ENCODE measurements at regions not wholly inside any gene's neighbourhood (a gene's known extent, or its start where the extent isn't known, plus 50 kb on each side); places are given as distances from the start of the nearest gene placed in this dataset.

DNA sequence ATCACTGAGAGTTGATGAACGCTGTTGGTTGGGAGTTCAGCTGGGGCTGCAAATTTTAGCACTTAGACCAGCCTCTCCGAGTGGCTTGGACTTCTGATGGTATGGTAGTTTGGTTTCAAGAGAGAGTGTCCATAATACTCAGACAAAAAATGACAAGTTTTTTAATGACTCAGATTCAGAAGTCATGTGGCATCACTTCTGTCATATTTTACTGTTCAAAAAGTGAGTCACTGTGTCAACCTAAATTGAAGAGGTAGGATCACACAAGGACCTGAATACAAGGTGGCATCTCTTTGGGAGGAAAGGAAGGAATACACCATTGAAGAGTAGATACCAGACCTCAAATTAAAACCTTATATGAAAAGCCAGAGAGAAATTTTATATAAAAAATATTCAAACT, 99.1 kb upstream of the CHMP2B start:
- no peak for DNase-seq (ENCODE audit: low spot score)
- Mint-ChIP-seq H3K4me1 (ENCODE audit: low read depth) (no peaks in the 10 kb centered on the region), H3K4me3 (ENCODE audit: unreplicated experiment) (no peak overlapping the region), H3K27ac (ENCODE audit: unreplicated experiment) (no peak overlapping the region), H3K9me3 (ENCODE audit: low read depth) (peaks cover 3% of the 10 kb centered on the region), H3K27me3 (ENCODE audit: low read depth) (peaks cover 4% of the 10 kb centered on the region), H3K36me3 (ENCODE audit: low read depth) (no peaks in the 10 kb centered on the region)
- TF ChIP-seq, protein P1, sequence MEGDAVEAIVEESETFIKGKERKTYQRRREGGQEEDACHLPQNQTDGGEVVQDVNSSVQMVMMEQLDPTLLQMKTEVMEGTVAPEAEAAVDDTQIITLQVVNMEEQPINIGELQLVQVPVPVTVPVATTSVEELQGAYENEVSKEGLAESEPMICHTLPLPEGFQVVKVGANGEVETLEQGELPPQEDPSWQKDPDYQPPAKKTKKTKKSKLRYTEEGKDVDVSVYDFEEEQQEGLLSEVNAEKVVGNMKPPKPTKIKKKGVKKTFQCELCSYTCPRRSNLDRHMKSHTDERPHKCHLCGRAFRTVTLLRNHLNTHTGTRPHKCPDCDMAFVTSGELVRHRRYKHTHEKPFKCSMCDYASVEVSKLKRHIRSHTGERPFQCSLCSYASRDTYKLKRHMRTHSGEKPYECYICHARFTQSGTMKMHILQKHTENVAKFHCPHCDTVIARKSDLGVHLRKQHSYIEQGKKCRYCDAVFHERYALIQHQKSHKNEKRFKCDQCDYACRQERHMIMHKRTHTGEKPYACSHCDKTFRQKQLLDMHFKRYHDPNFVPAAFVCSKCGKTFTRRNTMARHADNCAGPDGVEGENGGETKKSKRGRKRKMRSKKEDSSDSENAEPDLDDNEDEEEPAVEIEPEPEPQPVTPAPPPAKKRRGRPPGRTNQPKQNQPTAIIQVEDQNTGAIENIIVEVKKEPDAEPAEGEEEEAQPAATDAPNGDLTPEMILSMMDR (IDR thresholded peaks at IDR 0.05) = no peak

DNA sequence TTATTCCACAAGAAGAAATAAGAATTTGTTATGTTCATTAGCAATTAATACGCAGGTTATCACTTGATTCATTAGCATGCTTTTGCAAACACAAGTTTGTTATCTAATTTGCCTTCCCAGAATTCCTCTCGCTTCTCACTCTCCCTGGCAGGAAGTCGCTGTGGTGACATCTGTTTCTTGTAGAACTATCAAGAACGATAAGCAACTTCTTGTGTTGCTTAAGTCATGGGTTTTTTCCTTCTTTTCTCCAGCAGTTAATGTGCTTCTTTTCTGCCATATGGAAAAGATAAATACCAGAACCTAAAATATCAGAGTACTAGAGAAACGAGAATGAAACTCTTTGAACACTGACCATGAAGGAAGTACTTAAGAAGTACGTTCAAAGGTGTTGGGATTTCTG, 99.8 kb upstream of the CHMP2B start:
- TF ChIP-seq, protein P1 (IDR thresholded peaks at IDR 0.05) = no peak
- Mint-ChIP-seq H3K4me1 (ENCODE audit: low read depth) (no peaks in the 10 kb centered on the region), H3K27ac (ENCODE audit: unreplicated experiment) (no peak overlapping the region), H3K27me3 (ENCODE audit: low read depth) (peaks cover 1% of the 10 kb centered on the region), H3K36me3 (ENCODE audit: low read depth) (no peaks in the 10 kb centered on the region), H3K4me3 (ENCODE audit: unreplicated experiment) (no peak overlapping the region), H3K9me3 (ENCODE audit: low read depth) (peaks cover 3% of the 10 kb centered on the region)
- no peak for DNase-seq (ENCODE audit: low spot score)

DNA sequence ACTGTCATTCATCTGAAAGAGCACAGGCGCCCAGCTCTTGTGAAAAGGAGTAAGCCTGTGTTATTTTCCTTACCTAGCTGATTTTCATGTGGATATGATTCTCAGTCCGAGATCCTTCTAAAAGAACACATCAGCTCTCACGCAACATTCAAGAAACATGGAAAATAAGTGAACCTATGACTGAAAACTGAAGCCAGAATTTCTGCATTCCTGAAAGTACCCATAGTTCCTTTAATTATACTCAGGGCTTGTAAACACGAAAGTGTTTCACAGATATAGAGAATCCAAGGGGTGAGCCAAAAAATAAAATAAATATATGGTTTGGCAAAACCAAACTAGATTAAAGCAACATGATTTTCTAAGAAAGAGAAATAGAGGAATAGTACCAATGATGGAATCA, 100.8 kb upstream of the CHMP2B start:
- H3K4me1 Mint-ChIP-seq (ENCODE audit: low read depth) = no peaks in the 10 kb centered on the region
- no peak overlapping the region for H3K4me3 Mint-ChIP-seq (ENCODE audit: unreplicated experiment)
- H3K9me3 Mint-ChIP-seq (ENCODE audit: low read depth) = peaks cover 3% of the 10 kb centered on the region
- H3K27me3 Mint-ChIP-seq (ENCODE audit: low read depth) = peaks cover 5% of the 10 kb centered on the region
- TF ChIP-seq, protein P1 (IDR thresholded peaks at IDR 0.05) = no peak
- no peak for DNase-seq (ENCODE audit: low spot score)
- H3K27ac Mint-ChIP-seq (ENCODE audit: unreplicated experiment) = no peak overlapping the region
- H3K36me3 Mint-ChIP-seq (ENCODE audit: low read depth) = no peaks in the 10 kb centered on the region

DNA sequence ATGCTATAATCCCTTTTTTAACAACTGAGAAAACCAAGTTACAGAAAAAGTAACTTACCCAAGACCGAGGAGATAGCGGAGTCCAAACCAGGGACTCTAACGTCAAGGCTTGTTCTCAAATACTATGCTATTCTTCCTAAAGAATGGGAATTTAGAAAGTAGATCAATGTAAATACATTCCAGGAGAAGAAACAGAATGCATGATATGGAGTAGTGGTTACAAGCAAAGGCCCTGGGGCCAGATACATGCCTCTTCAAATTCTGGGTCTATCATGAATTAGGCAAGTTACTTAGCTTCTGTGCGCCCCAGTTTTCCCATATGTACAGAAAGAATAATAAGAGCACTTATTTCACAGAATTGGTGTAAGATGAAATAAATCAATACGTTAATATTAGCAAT, 102.0 kb upstream of the CHMP2B start:
- Mint-ChIP-seq H3K4me3 (ENCODE audit: unreplicated experiment) (no peak overlapping the region), H3K27ac (ENCODE audit: unreplicated experiment) (no peak overlapping the region), H3K36me3 (ENCODE audit: low read depth) (no peaks in the 10 kb centered on the region), H3K9me3 (ENCODE audit: low read depth) (peaks cover 3% of the 10 kb centered on the region), H3K4me1 (ENCODE audit: low read depth) (no peaks in the 10 kb centered on the region), H3K27me3 (ENCODE audit: low read depth) (peaks cover 7% of the 10 kb centered on the region)
- TF ChIP-seq, protein P1 (IDR thresholded peaks at IDR 0.05) = no peak
- no peak for DNase-seq (ENCODE audit: low spot score)

DNA sequence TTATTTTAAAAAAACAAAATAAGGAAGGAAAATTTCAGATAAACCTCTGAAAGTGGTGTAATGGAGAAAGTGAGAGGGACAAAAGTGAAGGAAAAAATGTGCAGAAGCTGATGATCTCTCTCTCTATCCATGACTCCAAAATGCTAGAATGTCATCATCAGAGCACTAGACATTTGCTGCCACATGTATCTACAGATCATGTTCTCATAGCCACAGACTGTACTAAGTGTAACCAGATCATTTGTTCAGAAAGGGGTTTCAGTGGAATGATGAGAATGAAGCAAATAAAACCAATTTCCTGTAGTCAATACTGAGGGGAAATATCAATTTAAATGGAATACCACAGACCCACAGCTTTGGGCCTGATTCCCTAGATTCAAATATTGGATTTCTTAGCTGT, 104.3 kb upstream of the CHMP2B start:
- Mint-ChIP-seq H3K4me3 (ENCODE audit: unreplicated experiment) (no peak overlapping the region), H3K36me3 (ENCODE audit: low read depth) (no peaks in the 10 kb centered on the region), H3K27ac (ENCODE audit: unreplicated experiment) (no peak overlapping the region), H3K4me1 (ENCODE audit: low read depth) (no peaks in the 10 kb centered on the region), H3K9me3 (ENCODE audit: low read depth) (no peaks in the 10 kb centered on the region), H3K27me3 (ENCODE audit: low read depth) (peaks cover 14% of the 10 kb centered on the region)
- TF ChIP-seq, protein P1 (IDR thresholded peaks at IDR 0.05) = no peak
- DNase-seq (ENCODE audit: low spot score) = no peak
